ENCODE measurements at regions not wholly inside any gene's neighbourhood (a gene's known extent, or its start where the extent isn't known, plus 50 kb on each side); places are given as distances from the start of the nearest gene placed in this dataset.

DNA sequence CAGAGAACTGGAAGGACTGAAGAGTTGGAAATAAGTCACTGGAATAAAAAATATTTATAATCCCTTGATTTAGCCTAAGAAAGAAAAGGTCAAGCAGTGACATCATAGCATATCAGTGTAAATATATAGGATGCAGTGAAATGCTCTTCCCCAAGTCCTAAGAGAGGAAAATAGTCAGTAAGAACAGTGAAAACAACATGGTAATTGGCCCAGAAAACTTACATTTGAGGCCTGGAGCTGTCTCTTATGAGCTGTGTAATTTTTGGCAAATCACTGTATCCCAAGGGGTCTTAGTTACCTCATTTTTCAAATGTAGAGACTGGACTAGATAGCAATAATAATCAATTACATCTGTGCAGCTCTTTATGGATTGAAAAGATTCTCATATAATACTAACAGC lies 255.7 kb upstream of the AR start:
- intact Hi-C loops (cut with DNase I, micrococcal nuclease), result no loop called here
- no peak for DNase-seq
- Histone ChIP-seq H3K4me1 (ENCODE audit: low read depth) (no peaks in the 10 kb centered on the region), H3K9me3 (no peaks in the 10 kb centered on the region), H3K36me3 (ENCODE audit: low read depth) (no peaks in the 10 kb centered on the region), H3K4me3 (no peak overlapping the region)
- no peak for TF ChIP-seq CTCF (IDR thresholded peaks at IDR 0.05)
- no peak for ATAC-seq

DNA sequence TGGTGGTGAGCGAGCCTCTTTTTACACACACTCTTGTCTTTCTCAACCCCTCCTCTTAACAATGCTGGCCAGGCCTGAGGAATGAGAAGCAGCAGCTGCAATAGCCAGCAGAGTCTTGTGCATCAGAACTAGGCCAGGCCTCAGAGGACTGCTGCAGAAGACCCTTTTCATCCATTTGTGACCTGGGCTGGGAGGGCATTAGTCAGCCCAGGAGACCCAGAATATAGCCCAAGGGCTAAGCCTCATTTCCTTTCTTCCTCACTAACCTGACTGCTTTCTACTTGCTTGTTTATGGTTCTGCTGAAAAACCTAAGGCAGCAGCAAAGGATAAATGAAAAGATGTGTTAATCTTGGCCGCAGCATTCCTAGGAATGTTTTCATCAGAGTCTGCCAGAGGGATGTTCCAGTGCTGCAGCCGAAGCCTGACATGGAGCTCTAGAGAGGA lies 254.7 kb upstream of the AR start:
- TF ChIP-seq CTCF (IDR thresholded peaks at IDR 0.05), result no peak
- Histone ChIP-seq H3K4me3 (no peak overlapping the region), H3K36me3 (ENCODE audit: low read depth) (no peaks in the 10 kb centered on the region), H3K4me1 (ENCODE audit: low read depth) (no peaks in the 10 kb centered on the region), H3K9me3 (no peaks in the 10 kb centered on the region)
- no peak for ATAC-seq
- peak in 1 of 3 donors; percentile 1 for DNase-seq
- intact Hi-C loops (cut with DNase I, micrococcal nuclease), result no loop called here

GRCh38 chrX:67290489-67291220 lies 253.2 kb upstream of the AR start:
- ATAC-seq (no peak), DNase-seq (no peak)
- Histone ChIP-seq H3K4me3 (no peak overlapping the region), H3K9me3 (no peaks in the 10 kb centered on the region), H3K4me1 (ENCODE audit: low read depth) (no peaks in the 10 kb centered on the region), H3K36me3 (ENCODE audit: low read depth) (no peaks in the 10 kb centered on the region)
- intact Hi-C loops (cut with DNase I, micrococcal nuclease), result no loop called here
- no peak for TF ChIP-seq CTCF (IDR thresholded peaks at IDR 0.05)

DNA sequence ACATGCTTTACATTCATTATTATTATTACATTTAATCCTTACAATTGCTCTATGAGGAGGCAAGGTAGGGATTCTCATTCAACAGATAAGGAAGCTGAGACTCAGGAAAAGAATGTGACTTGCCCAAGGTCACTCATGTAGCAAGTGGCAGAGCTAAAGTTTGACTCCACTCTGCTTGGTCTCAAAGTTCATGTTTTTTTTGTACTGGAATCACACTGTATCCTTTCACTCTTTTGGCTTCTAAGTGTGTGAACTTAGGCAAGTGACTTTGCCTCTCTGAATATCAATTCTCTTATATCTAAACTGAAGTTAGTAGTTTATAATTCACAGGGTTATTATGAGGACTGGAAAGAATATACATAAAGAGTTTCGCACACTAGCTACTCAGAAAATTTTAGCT lies 247.9 kb upstream of the AR start:
- H3K9me3 ChIP-seq, result no peaks in the 10 kb centered on the region
- no peaks in the 10 kb centered on the region for H3K4me1 ChIP-seq (ENCODE audit: low read depth)
- H3K4me3 ChIP-seq, result no peak overlapping the region
- ATAC-seq (no peak), DNase-seq (no peak)
- H3K36me3 ChIP-seq (ENCODE audit: low read depth), result no peaks in the 10 kb centered on the region
- intact Hi-C loops (cut with DNase I, micrococcal nuclease), result no loop called here
- no peak for TF ChIP-seq CTCF (IDR thresholded peaks at IDR 0.05)

- ATAC-seq (no peak), DNase-seq (no peak)
- TF ChIP-seq CTCF (IDR thresholded peaks at IDR 0.05), result no peak
- Histone ChIP-seq H3K36me3 (ENCODE audit: low read depth) (no peaks in the 10 kb centered on the region), H3K4me1 (ENCODE audit: low read depth) (no peaks in the 10 kb centered on the region), H3K9me3 (no peaks in the 10 kb centered on the region), H3K4me3 (no peak overlapping the region)
- intact Hi-C loops (cut with DNase I, micrococcal nuclease), result no loop called here
Measured at GRCh38 chrX:67296395-67296794, 247.4 kb upstream of the AR start.

DNA sequence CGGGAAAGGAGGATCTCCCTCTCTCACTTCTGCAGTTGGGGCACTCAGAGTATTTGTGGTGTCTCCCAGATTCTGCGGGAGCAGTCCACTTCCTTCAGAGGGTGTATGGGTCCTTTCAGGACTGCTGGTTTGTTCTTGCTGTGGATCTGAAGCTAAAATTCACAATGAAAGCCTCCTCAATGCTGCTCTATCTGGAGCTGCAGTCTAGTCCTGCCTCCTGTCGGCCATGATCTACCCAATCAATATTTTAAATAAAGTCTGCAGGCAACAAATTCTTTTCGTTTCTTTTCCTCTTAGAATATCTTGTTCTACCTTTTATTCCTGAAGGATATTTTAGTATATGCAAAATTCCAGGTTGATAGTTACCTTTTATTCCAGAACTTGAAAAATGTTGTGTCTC lies 226.1 kb upstream of the AR start:
- no peaks in the 10 kb centered on the region for H3K4me1 ChIP-seq (ENCODE audit: low read depth)
- H3K9me3 ChIP-seq, result no peaks in the 10 kb centered on the region
- no peak overlapping the region for H3K4me3 ChIP-seq
- TF ChIP-seq CTCF (IDR thresholded peaks at IDR 0.05), result no peak
- H3K36me3 ChIP-seq (ENCODE audit: low read depth), result no peaks in the 10 kb centered on the region
- ATAC-seq (no peak), DNase-seq (no peak)
- intact Hi-C loops (cut with DNase I, micrococcal nuclease), result no loop called here
